ENCODE measurements at regions not wholly inside any gene's neighbourhood (a gene's known extent, or its start where the extent isn't known, plus 50 kb on each side); places are given as distances from the start of the nearest gene placed in this dataset.
A peak's percentile ranks its signal among the peaks of the same experiment; 100 is the strongest.

DNA sequence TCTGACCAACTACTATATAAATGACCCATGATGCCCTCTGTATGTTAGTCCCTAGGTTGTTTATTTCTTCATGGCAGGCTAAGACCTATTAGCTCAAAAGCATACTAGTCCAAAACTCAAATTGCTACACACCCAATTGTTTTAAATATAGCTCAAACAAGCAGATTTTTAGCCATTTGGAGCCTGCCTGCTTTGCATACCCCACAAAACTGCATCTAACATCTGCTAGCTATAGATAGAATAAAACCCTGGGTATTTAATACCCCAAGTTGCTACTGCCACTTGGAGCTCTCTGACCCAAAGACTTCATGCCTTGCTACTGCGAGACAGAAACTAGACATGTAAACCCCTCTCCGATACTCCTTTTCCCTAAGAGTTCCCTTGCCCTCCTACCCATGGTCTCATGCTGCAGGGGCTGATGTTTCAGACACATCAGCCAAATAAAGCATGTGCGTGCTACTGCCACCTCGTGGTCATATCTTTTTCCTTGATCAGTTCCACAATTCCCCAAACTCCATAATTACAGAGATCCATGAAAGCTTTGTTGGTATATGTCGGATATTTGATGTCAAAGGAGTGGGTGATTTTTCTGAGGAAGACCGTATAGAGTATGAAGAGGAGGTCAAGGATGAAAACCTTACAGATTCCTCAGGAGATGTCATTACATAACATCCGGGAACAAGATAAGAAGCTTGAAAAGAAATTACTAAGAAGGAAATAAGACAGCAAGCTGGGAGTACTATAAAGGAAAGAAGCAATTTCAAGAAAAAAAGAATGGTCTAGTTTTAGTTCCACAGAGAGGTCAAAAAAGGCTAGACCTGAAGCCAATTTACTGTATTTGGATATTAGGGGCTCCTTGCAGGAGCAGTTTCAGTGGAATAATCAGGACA lies 386.6 kb downstream of the SH2D4B start:
- no peak overlapping the region for H3K4me3 ChIP-seq (ENCODE audit: low read depth, low read length)
- peak; percentile 33 for DNase-seq (ENCODE audit: low read depth)
- TF ChIP-seq, protein P1, sequence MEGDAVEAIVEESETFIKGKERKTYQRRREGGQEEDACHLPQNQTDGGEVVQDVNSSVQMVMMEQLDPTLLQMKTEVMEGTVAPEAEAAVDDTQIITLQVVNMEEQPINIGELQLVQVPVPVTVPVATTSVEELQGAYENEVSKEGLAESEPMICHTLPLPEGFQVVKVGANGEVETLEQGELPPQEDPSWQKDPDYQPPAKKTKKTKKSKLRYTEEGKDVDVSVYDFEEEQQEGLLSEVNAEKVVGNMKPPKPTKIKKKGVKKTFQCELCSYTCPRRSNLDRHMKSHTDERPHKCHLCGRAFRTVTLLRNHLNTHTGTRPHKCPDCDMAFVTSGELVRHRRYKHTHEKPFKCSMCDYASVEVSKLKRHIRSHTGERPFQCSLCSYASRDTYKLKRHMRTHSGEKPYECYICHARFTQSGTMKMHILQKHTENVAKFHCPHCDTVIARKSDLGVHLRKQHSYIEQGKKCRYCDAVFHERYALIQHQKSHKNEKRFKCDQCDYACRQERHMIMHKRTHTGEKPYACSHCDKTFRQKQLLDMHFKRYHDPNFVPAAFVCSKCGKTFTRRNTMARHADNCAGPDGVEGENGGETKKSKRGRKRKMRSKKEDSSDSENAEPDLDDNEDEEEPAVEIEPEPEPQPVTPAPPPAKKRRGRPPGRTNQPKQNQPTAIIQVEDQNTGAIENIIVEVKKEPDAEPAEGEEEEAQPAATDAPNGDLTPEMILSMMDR (IDR thresholded peaks at IDR 0.05; ENCODE audit: insufficient read depth, low read depth, low read length): peak; percentile 56

DNA sequence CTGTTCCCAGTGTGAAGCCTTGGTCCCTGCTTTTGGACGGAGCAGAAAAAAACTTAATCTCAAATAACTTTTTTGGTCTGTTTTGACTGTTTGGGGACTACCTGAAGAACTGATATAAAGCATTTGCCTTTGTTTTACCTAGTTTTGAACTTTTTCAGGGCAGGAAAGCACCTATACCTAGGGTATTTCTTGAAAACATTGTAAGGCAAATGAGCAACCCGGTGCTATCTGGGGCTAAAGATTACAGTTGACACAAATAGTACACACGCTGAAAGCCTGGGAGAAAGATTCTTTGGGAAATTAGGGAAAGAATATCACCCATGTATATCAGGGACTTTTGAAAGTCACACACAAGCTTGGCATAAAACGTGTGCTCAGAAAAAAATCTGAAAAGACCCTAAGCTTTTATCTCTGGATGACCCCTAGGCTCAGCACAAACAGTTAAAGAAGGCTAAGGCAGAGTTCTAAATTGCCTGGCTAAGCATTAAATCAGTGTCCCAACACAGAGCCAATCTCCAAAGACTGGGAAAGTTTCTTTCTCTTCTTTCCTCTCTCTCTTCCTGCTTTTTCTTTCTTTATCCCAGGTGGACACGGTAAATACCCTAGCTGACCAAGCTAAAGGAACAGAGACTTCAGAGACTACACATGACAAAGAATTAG lies 389.8 kb downstream of the SH2D4B start:
- TF ChIP-seq, protein P1 (IDR thresholded peaks at IDR 0.05; ENCODE audit: insufficient read depth, low read depth, low read length): no peak
- H3K4me3 ChIP-seq (ENCODE audit: low read depth, low read length): no peak overlapping the region
- no peak for DNase-seq (ENCODE audit: low read depth)

DNA sequence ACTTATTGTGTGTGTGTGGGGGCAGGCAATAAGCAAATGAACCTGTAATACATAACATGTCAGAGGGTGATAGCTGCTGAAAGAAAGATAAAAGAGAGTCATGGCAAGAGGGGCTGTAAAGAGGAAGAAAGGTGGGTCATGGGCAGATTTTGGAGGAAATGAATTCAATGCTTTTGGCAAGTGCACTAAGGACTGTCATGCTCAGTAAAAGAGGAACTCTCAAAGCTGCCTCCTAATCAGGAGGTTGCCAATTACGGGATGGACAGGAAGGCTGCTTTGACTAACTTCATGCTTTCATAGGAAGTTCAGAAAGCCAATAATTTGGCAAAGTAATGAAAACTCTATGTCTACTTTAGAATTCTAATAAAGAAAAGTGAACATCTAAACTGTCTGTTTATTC lies 401.2 kb downstream of the SH2D4B start:
- TF ChIP-seq, protein P1 (IDR thresholded peaks at IDR 0.05; ENCODE audit: insufficient read depth, low read depth, low read length): no peak

DNA sequence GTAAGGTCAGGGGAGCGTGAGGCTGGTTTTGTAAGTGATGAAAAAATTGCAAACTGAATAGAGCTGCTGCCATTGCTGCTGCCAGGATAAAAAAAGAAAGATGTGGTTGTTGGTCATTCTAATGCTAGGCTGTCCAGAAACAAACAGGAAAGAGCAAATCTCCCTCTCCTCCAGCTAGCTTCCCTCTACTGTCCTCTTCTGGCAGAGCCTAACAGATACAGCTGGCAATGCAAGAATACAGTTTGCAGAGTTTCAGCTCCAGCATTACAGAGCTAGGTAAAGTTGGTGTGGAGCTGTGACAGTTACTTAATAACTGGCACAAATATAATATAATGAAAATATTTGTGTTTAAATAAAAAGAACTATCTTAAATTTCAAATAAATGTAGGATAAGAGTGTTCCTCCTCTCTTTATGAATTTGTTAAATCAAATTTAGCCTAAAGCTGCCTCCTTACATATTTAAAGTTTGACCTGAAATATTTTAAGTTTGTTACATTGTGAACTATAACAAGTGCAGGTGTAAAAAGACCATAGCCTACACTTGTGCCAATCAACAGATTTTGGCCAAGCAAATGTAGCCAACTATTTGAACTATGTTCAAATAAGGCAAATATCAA lies 407.7 kb downstream of the SH2D4B start:
- no peak for DNase-seq (ENCODE audit: low read depth)
- TF ChIP-seq, protein P1 (IDR thresholded peaks at IDR 0.05; ENCODE audit: insufficient read depth, low read depth, low read length): peak; percentile 19

More for the DNA sequence above, 401.2 kb downstream of the SH2D4B start:
- no peak for DNase-seq (ENCODE audit: low read depth)
- no peak overlapping the region for H3K4me3 ChIP-seq (ENCODE audit: low read depth, low read length)

DNA sequence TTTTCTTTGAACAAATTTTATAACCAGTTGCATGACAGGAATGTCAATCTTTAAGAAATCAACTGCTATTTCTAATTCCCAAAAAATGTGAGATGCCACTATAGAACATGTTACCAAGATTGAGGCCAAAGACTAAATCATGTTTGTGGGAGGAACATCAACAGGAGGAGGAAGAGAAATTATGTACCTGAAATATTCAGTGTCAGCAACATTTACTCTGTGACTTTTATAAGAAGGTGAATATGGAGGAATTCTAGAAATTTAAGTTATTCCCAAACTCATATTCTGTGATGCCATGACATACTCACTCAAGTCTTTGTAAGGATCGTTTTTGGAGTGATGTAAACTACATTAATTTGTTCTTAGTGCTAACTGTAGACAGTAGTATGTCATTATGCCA lies 408.4 kb downstream of the SH2D4B start:
- no peak overlapping the region for H3K4me3 ChIP-seq (ENCODE audit: low read depth, low read length)
- TF ChIP-seq, protein P1 (IDR thresholded peaks at IDR 0.05; ENCODE audit: insufficient read depth, low read depth, low read length): no peak
- DNase-seq (ENCODE audit: low read depth): no peak

More for the DNA sequence above, 407.7 kb downstream of the SH2D4B start:
- H3K4me3 ChIP-seq (ENCODE audit: low read depth, low read length): no peak overlapping the region

DNA sequence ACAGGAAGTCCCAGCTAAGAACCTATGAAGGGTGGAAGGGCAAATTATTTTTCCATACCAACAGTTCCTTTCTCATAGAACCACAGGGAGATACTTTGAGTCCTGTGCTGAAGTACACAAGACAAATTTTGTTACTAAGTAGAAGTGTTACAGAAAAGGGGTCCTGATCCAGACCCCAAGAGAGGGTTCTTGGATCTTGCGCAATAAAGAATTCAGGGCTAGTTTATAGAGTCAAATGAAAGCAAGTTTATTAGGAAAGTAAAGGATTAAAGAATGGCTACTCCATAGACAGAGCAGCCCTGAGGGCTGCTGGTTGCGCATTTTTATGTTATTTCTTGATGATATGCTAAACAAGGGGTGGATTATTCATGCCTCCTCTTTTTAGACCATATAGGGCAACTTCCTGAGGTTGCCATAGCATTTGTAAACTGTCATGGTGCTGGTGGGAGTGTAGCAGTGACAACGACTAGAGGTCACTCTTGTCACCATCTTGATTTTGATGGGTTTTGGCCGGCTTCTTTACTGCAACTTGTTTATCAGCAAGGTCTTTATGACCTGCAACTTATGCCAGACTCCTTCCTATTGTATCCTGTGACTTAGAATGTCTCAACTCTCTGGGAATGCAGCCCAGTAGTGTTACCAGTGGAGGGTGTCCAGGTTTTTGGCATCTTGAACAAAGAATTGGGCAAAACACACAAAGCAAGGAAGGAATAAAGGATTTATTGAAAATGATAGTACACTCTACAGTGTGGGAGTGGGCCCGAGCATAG lies 409.4 kb downstream of the SH2D4B start:
- no peak overlapping the region for H3K4me3 ChIP-seq (ENCODE audit: low read depth, low read length)
- DNase-seq (ENCODE audit: low read depth): no peak
- TF ChIP-seq, protein P1 (IDR thresholded peaks at IDR 0.05; ENCODE audit: insufficient read depth, low read depth, low read length): no peak

Data from fibroblast of villous mesenchyme (primary cell).